Common myeloid progenitor, CD34-positive (primary cell): ENCODE measurements at regions not wholly inside any gene's neighbourhood (a gene's known extent, or its start where the extent isn't known, plus 50 kb on each side); places are given as distances from the start of the nearest gene placed in this dataset.

Experiments used
- CTCF ChIA-PET: fragments of 350-600 bp; sonication (Branson Sonifier 250); formaldehyde crosslinking; loops from one replicate; lab custom pipeline; 2021; ENCODE audit warnings: antibody characterized with exemption; lab: Charles Lee
- POLR2A ChIA-PET: fragments of 350-600 bp; sonication (Branson Sonifier 250); formaldehyde crosslinking; loops from one replicate; lab custom pipeline; 2021; ENCODE audit warnings: antibody characterized with exemption; lab: Charles Lee
- DNase-seq, 3 donors: peaks; one replicate each; pipeline versions ENCODE4 v3.0.0 to v3.0.0-alpha.2; 2013
- H3K27ac ChIP-seq, 2 experiments: 1 replicate in 1 of 2; 2 replicates in 1 of 2; pipeline ENCODE4 v1.7.0; 2013; ENCODE audit warnings: inconsistent platforms in 2 of 2, low read length in 2 of 2, mild to moderate bottlenecking in 2 of 2, low read depth in 1 of 2, moderate library complexity in 1 of 2; ENCODE audit not compliant: severe bottlenecking in 2 of 2, insufficient read depth in 1 of 2, poor library complexity in 1 of 2
- H3K27me3 ChIP-seq, 5 experiments: replicated peaks in 2 of 5; 1 replicate in 3 of 5; 2 replicates in 2 of 5; pipeline versions ENCODE4 v1.6.1 to v1.7.0; 2013; ENCODE audit warnings: low read length in 4 of 5, mild to moderate bottlenecking in 2 of 5, moderate library complexity in 2 of 5, inconsistent platforms in 1 of 5; ENCODE audit not compliant: insufficient read depth in 5 of 5, control insufficient read depth in 4 of 5
- H3K36me3 ChIP-seq, 4 experiments: 1 replicate in 2 of 4; 2 replicates in 2 of 4; pipeline versions ENCODE4 v1.6.1 to v1.7.0; 2013; ENCODE audit warnings: low read length in 3 of 4, control low read depth in 1 of 4, mild to moderate bottlenecking in 1 of 4; ENCODE audit not compliant: control insufficient read depth in 4 of 4, insufficient read depth in 4 of 4
- H3K4me1 ChIP-seq, 4 experiments: 1 replicate in 3 of 4; 2 replicates in 1 of 4; pipeline versions ENCODE4 v1.6.1 to v1.7.1; 2013; ENCODE audit warnings: low read length in 3 of 4, mild to moderate bottlenecking in 3 of 4, control low read depth in 1 of 4, inconsistent platforms in 1 of 4, moderate library complexity in 1 of 4; ENCODE audit not compliant: control insufficient read depth in 4 of 4, insufficient read depth in 4 of 4; ENCODE audit errors: control extremely low read depth in 1 of 4
- H3K4me3 ChIP-seq, 7 experiments: 1 replicate in 4 of 7; 2 replicates in 3 of 7; pipeline versions ENCODE4 v1.5.1 to v1.7.0; 2013; ENCODE audit warnings: mild to moderate bottlenecking in 7 of 7, low read length in 6 of 7, moderate library complexity in 6 of 7, inconsistent platforms in 2 of 7, low read depth in 2 of 7, control low read depth in 1 of 7; ENCODE audit not compliant: insufficient read depth in 4 of 7, control insufficient read depth in 1 of 7; ENCODE audit errors: extremely low read depth in 1 of 7
- H3K9me3 ChIP-seq, 5 experiments: 1 replicate in 4 of 5; 2 replicates in 1 of 5; pipeline versions ENCODE4 v1.6.1 to v1.7.1; 2013; ENCODE audit warnings: low read length in 4 of 5, mild to moderate bottlenecking in 2 of 5, inconsistent platforms in 1 of 5, low read depth in 1 of 5, moderate library complexity in 1 of 5; ENCODE audit not compliant: control insufficient read depth in 4 of 5, insufficient read depth in 2 of 5; ENCODE audit errors: control extremely low read depth in 1 of 5
- WGBS: methylation state at CpG from one replicate; pipeline ENCODE4 v1.1.5; 2013; ENCODE audit not compliant: insufficient coverage; 5-methylcytosine and 5-hydroxymethylcytosine counted together

DNA sequence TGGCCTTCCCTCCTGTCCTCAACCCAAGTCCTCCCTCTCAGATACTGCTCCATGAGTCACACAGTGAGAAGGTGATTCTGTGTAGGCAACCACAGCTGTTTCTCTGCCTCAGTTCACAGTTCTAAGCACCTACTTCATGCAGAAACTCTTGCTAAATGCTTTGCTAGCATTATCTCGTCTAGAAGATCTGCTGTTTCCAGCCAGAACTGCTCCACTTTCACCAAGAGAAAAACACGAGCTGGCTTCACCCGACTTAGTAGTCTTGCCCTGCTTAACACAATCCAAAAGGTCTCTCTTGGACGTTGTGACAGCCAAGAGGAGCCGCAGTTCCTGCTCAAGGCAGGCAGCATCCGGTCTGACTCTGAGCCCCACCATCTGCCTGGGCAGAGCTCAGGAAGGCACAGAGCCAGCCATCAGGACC is 272.1 kb downstream of the UACA start:
- 8% methylated on average over 6 of the region's 6 CpGs for WGBS
- Histone ChIP-seq H3K27ac (no peak overlapping the region), H3K4me3 (peak overlapping the region in 3 of 7 experiments; percentile 10 to 30 (median 14)), H3K9me3 (no peaks in the 10 kb centered on the region), H3K27me3 (no peaks in the 10 kb centered on the region), H3K4me1 (peaks cover 22 to 100% (median 96%) of the 10 kb centered on the region in 4 experiments), H3K36me3 (no peaks in the 10 kb centered on the region)
- CTCF ChIA-PET = interaction anchor here (0.7 to 17.7 kb wide), 7 partner anchors 10 to 78 kb away, joined by 3 to 281 read pairs (median 6); no protein-coding TSS in a partner anchor
- peak in 1 of 3 donors; percentile 74 for DNase-seq
- POLR2A ChIA-PET = interaction anchor here (3.2 kb wide), 1 partner anchor 13 kb away, joined by 21 read pairs; no protein-coding TSS in a partner anchor

DNA sequence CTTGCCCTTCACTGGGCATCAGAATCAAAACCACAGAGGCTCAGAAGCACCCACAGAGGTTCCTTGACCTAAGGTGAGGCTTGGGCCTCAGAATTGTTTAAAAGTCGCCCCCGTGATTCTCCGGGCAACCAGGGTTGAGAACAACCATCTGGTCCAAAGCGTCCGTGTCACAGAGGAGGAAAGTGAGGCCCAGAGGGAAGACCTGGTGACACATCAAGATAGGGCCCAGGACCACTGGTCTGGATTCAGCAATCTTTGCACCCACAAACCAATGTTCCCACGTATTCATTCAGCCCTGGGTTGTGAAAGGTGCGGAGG is 272.6 kb downstream of the UACA start:
- H3K9me3 ChIP-seq = no peaks in the 10 kb centered on the region
- H3K4me3 ChIP-seq = no peak overlapping the region
- 96% methylated on average over 5 of the region's 7 CpGs for WGBS
- peaks cover 25 to 100% (median 96%) of the 10 kb centered on the region in 4 experiments for H3K4me1 ChIP-seq
- H3K27ac ChIP-seq = no peak overlapping the region
- CTCF ChIA-PET = interaction anchor here (1.2 to 17.7 kb wide), 5 partner anchors 9 to 78 kb away, joined by 3 to 281 read pairs (median 57); no protein-coding TSS in a partner anchor
- POLR2A ChIA-PET = no interaction called here
- no peak for DNase-seq
- no peaks in the 10 kb centered on the region for H3K36me3 ChIP-seq
- H3K27me3 ChIP-seq = no peaks in the 10 kb centered on the region

GRCh38 chr15:70490148-70490837 is 273.1 kb downstream of the UACA start:
- Histone ChIP-seq H3K4me1 (peaks cover 28 to 99% (median 95%) of the 10 kb centered on the region in 4 experiments), H3K27ac (no peak overlapping the region)

GRCh38 chr15:70488941-70489848 is 274.2 kb downstream of the UACA start:
- ChIA-PET CTCF (interaction anchor here (0.6 to 17.7 kb wide), 15 partner anchors 12 to 1025 kb away, joined by 3 to 281 read pairs (median 3); no protein-coding TSS in a partner anchor), POLR2A (no interaction called here)
- WGBS = 74% methylated on average over 13 of the region's 15 CpGs
- H3K27ac ChIP-seq = no peak overlapping the region
- no peaks in the 10 kb centered on the region for H3K27me3 ChIP-seq
- H3K9me3 ChIP-seq = no peaks in the 10 kb centered on the region
- H3K4me3 ChIP-seq = no peak overlapping the region
- DNase-seq = no peak
- H3K4me1 ChIP-seq = peaks cover 29 to 96% (median 88%) of the 10 kb centered on the region in 4 experiments
- no peaks in the 10 kb centered on the region for H3K36me3 ChIP-seq

More at GRCh38 chr15:70490148-70490837, 273.1 kb downstream of the UACA start:
- H3K9me3 ChIP-seq = no peaks in the 10 kb centered on the region
- POLR2A ChIA-PET = no interaction called here
- H3K36me3 ChIP-seq = no peaks in the 10 kb centered on the region
- no peak for DNase-seq
- no peaks in the 10 kb centered on the region for H3K27me3 ChIP-seq
- 86% methylated on average over 11 of the region's 11 CpGs for WGBS
- CTCF ChIA-PET = interaction anchor here (0.7 to 17.7 kb wide), 9 partner anchors 9 to 914 kb away, joined by 3 to 281 read pairs (median 4); no protein-coding TSS in a partner anchor
- no peak overlapping the region for H3K4me3 ChIP-seq

DNA sequence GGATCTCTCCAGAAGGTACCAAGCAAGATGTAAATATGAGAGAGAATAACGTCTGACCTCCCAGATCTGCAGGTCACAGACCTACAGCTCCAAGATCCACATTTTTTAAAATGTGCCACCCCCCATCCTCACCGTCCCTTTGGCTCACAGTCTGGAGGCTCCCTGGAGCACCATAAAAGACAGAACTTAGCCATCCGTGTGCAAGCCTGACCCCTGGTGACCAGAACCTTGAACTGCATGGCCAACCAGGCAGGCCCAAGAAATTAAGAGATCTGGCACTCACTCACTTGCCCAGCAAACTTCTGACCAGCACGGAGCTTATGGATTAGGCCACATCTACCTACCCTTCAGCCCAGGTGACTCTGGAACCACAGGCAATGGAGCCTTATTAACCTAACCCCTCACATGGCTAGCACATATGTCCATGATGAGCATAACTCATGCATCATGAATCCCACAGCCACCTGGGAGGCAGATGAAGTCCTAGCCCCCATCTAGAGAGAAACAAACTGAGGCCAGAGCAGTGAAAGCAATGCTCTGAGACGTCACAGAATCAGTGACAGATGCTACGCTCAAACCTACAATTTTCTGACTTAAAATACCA is 275.3 kb downstream of the UACA start:
- POLR2A ChIA-PET = no interaction called here
- WGBS = 17% methylated on average over 4 of the region's 6 CpGs

DNA sequence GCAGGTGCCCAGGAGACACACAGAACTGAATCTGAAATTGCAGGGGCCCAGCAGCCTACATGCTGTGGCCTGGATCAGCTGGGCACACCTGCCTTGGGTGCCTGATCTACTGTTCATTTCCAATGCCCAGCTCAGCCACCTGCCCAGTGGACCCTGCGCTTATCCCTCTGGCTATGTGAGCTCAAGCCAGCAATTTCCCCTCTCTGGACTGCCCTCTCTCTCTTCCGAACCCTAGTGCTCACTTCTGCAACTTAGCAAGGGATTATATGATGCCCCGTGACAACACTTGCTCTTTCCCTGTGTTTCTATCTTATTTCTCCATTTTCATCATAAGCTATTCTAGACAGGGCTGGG is 276.0 kb downstream of the UACA start:
- ChIA-PET CTCF (interaction anchor here (0.6 to 17.7 kb wide), 20 partner anchors 10 to 911 kb away, joined by 3 to 281 read pairs (median 4); no protein-coding TSS in a partner anchor), POLR2A (interaction anchor here (0.6 kb wide), 1 partner anchor 23 kb away, joined by 3 read pairs; no protein-coding TSS in a partner anchor)
- Histone ChIP-seq H3K36me3 (no peaks in the 10 kb centered on the region), H3K4me3 (no peak overlapping the region), H3K27ac (no peak overlapping the region), H3K9me3 (no peaks in the 10 kb centered on the region), H3K27me3 (no peaks in the 10 kb centered on the region), H3K4me1 (peaks cover 36 to 94% (median 82%) of the 10 kb centered on the region in 4 experiments)
- WGBS = 92% methylated on average over 3 of the region's 3 CpGs
- DNase-seq = no peak

More for the DNA sequence above, 275.3 kb downstream of the UACA start:
- H3K4me3 ChIP-seq = no peak overlapping the region
- H3K27ac ChIP-seq = no peak overlapping the region
- peaks cover 34 to 96% (median 84%) of the 10 kb centered on the region in 4 experiments for H3K4me1 ChIP-seq
- CTCF ChIA-PET = interaction anchor here (0.6 to 17.7 kb wide), 23 partner anchors 11 to 1003 kb away, joined by 3 to 281 read pairs (median 3); no protein-coding TSS in a partner anchor
- H3K27me3 ChIP-seq = no peaks in the 10 kb centered on the region
- H3K36me3 ChIP-seq = no peaks in the 10 kb centered on the region
- no peaks in the 10 kb centered on the region for H3K9me3 ChIP-seq
- DNase-seq = peak; percentile 72 to 83 (median 72)
